Peyer's patch (tissue), 4 donors: ENCODE measurements at regions not wholly inside any gene's neighbourhood (a gene's known extent, or its start where the extent isn't known, plus 50 kb on each side); places are given as distances from the start of the nearest gene placed in this dataset.

ENCODE experiments used
- DNase-seq, 3 donors: peaks; one replicate each; pipeline ENCODE4 v3.0.0-alpha.2; 2017 to 2019
- H3K27ac ChIP-seq, 4 donors: fragments of 200-600 bp; sonication (generic); one replicate each; pipeline ENCODE4 v1.5.1; 2016 to 2019
- H3K27me3 ChIP-seq, 2 donors: fragments of 200-600 bp; sonication (generic); one replicate each; pipeline ENCODE4 v1.5.1; 2019
- H3K36me3 ChIP-seq, 3 donors: fragments of 200-600 bp; sonication (generic); one replicate each; pipeline ENCODE4 v1.5.1; 2016 to 2019
- H3K4me1 ChIP-seq, 4 donors: fragments of 200-600 bp; sonication (generic); one replicate each; pipeline ENCODE4 v1.5.1; 2016 to 2019
- H3K4me3 ChIP-seq, 4 donors: fragments of 200-600 bp; sonication (generic); 1 replicate in 3 of 4; 2 replicates in 1 of 4; pipeline ENCODE4 v1.5.1; 2016 to 2019; ENCODE audit warnings: mild to moderate bottlenecking in 1 of 4
- H3K9me3 ChIP-seq, 4 donors: fragments of 200-600 bp; sonication (generic); one replicate each; pipeline ENCODE4 v1.5.1; 2016 to 2019; ENCODE audit warnings: mild to moderate bottlenecking in 1 of 4
- POLR2A ChIP-seq, 2 donors: fragments of 450-650 bp; IDR thresholded peaks; one replicate each; pipeline ENCODE4 v1.5.1; 2017; ENCODE audit warnings: antibody characterized with exemption in 2 of 2, mild to moderate bottlenecking in 2 of 2, moderate library complexity in 2 of 2
- TF ChIP-seq, protein P1 (sequence below), 6 experiments: fragments of 450-650 bp in 4 of 6; fragments of 200-600 bp in 2 of 6; sonication (generic) in 1 of 6; IDR thresholded peaks; one replicate each; pipeline ENCODE4 v1.5.1; 2017 to 2019; ENCODE audit warnings: antibody characterized with exemption in 6 of 6, mild to moderate bottlenecking in 3 of 6, moderate library complexity in 1 of 6

GRCh38 chr2:61634512-61634911, 96.4 kb upstream of the XPO1 start:
- H3K27me3 ChIP-seq, result no peaks in the 10 kb centered on the region
- H3K36me3 ChIP-seq, result no peaks in the 10 kb centered on the region
- no peak overlapping the region for H3K27ac ChIP-seq
- TF ChIP-seq, protein P1, sequence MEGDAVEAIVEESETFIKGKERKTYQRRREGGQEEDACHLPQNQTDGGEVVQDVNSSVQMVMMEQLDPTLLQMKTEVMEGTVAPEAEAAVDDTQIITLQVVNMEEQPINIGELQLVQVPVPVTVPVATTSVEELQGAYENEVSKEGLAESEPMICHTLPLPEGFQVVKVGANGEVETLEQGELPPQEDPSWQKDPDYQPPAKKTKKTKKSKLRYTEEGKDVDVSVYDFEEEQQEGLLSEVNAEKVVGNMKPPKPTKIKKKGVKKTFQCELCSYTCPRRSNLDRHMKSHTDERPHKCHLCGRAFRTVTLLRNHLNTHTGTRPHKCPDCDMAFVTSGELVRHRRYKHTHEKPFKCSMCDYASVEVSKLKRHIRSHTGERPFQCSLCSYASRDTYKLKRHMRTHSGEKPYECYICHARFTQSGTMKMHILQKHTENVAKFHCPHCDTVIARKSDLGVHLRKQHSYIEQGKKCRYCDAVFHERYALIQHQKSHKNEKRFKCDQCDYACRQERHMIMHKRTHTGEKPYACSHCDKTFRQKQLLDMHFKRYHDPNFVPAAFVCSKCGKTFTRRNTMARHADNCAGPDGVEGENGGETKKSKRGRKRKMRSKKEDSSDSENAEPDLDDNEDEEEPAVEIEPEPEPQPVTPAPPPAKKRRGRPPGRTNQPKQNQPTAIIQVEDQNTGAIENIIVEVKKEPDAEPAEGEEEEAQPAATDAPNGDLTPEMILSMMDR (IDR thresholded peaks at IDR 0.05), result no peak
- no peak for TF ChIP-seq POLR2A (IDR thresholded peaks at IDR 0.05)
- DNase-seq, result peak in 1 of 3 donors; percentile 25
- H3K4me1 ChIP-seq, result peaks cover 0 to 3% (median 0%) of the 10 kb centered on the region in 4 donors
- H3K4me3 ChIP-seq, result no peak overlapping the region
- H3K9me3 ChIP-seq, result no peaks in the 10 kb centered on the region

- no peak for TF ChIP-seq POLR2A (IDR thresholded peaks at IDR 0.05)
- TF ChIP-seq, protein P1 (IDR thresholded peaks at IDR 0.05), result no peak
- no peaks in the 10 kb centered on the region for H3K9me3 ChIP-seq
- H3K4me3 ChIP-seq, result no peak overlapping the region
- H3K27ac ChIP-seq, result no peak overlapping the region
- H3K36me3 ChIP-seq, result no peaks in the 10 kb centered on the region
- peaks cover 0 to 3% (median 0%) of the 10 kb centered on the region in 4 donors for H3K4me1 ChIP-seq
- no peaks in the 10 kb centered on the region for H3K27me3 ChIP-seq
- DNase-seq, result no peak
Observed at GRCh38 chr2:61633250-61633649, 95.1 kb upstream of the XPO1 start.

DNA sequence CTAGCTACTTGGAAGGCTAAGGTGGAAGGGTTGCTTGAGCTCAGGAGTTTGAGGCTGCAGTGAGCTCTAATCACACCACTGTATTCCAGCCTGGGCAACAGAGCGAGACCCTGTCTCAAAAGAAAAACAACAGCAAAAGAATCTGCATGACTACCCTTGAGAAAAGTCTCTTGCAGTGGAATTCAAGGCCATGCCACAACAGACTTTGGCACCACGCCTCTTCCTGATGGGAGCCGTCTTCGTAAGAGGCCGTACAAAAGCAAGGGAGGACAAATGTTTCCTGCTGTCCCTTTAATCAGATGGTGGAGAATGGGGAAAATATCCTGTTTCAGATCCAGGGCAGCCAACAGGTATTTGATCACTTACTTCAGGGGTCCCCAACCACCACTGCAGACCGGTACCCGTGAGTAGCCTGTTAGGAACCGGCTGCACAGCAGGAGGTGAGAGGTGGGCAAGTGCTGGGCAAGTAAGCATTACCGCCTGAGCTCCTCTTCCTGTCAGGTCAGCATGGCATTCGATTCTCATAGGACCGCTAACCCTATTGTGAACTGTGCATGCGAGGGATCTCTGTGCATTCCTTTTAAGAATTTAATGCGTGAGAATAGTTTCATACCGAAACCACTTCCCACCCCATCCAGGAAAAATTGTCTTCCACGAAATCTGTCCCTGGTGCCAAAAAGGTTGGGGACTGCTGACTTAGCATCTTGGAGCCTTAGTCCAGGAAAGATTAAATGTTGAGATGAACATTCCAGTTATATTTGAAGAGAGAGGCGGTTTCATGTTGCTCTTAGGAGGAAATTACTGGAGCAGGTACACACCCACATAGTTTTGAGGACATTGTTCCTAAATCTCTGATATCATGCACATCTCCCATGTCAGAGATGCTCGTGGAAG, 94.4 kb upstream of the XPO1 start:
- Histone ChIP-seq H3K9me3 (no peaks in the 10 kb centered on the region), H3K36me3 (no peaks in the 10 kb centered on the region), H3K4me3 (no peak overlapping the region), H3K4me1 (peaks cover 0 to 3% (median 0%) of the 10 kb centered on the region in 4 donors), H3K27ac (no peak overlapping the region), H3K27me3 (no peaks in the 10 kb centered on the region)
- no peak for TF ChIP-seq POLR2A (IDR thresholded peaks at IDR 0.05)
- TF ChIP-seq, protein P1 (IDR thresholded peaks at IDR 0.05), result no peak
- DNase-seq, result peak in 1 of 3 donors; percentile 41

DNA sequence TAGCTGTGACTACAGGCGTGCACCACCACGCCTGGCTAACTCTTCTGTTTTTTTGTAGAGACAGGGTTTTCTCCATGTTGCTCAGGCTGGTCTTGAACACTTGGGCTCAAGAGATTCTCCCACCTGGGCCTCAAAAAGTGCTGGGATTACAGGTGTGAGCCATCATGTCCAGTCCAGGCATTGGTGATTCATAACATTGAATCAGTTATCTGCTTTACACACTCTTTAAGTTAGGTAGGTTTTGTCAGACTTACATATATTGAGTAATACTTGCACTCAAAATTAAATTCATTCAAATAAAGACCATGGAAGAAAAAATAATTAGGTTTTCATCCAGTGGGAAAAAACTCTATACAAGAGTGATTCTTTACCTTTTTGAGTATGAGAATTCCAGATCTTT, 93.2 kb upstream of the XPO1 start:
- peaks cover 0 to 3% (median 0%) of the 10 kb centered on the region in 4 donors for H3K4me1 ChIP-seq
- no peaks in the 10 kb centered on the region for H3K36me3 ChIP-seq
- H3K9me3 ChIP-seq, result no peaks in the 10 kb centered on the region
- DNase-seq, result no peak
- H3K4me3 ChIP-seq, result no peak overlapping the region
- no peak overlapping the region for H3K27ac ChIP-seq
- TF ChIP-seq POLR2A (IDR thresholded peaks at IDR 0.05), result no peak
- TF ChIP-seq, protein P1 (IDR thresholded peaks at IDR 0.05), result no peak
- H3K27me3 ChIP-seq, result no peaks in the 10 kb centered on the region

GRCh38 chr2:61626827-61627226, 88.7 kb upstream of the XPO1 start:
- TF ChIP-seq POLR2A (IDR thresholded peaks at IDR 0.05), result no peak
- TF ChIP-seq, protein P1 (IDR thresholded peaks at IDR 0.05), result no peak
- Histone ChIP-seq H3K36me3 (no peaks in the 10 kb centered on the region), H3K9me3 (no peaks in the 10 kb centered on the region), H3K4me1 (peaks cover 0 to 3% (median 0%) of the 10 kb centered on the region in 4 donors), H3K4me3 (no peak overlapping the region), H3K27ac (no peak overlapping the region), H3K27me3 (no peaks in the 10 kb centered on the region)
- peak in 1 of 3 donors; percentile 24 for DNase-seq
